ENCODE measurements at regions not wholly inside any gene's neighbourhood (a gene's known extent, or its start where the extent isn't known, plus 50 kb on each side); places are given as distances from the start of the nearest gene placed in this dataset. TPM values are rescaled to one million over a fixed set of nuclear protein-coding genes. Genes with fewer than 3 reads are reported as not detected.
"Not testable (repeated sequence)": the region's sequence is repeated elsewhere in the genome, so short reads cannot be mapped to it uniquely, and the experiment has no call there.

- H3K27me3 ChIP-seq; H3K36me3 ChIP-seq; H3K9me3 ChIP-seq; H3K4me1 ChIP-seq; intact Hi-C loops (cut with DNase I); DNase-seq (ENCODE audit: extremely low spot score in 2 of 2); H3K27ac ChIP-seq; H3K4me3 ChIP-seq: not testable (repeated sequence)
Observed at GRCh38 chr16:32152434-32152833, 100.7 kb upstream of the TP53TG3D start.

- H3K27me3 ChIP-seq; H3K4me1 ChIP-seq; H3K36me3 ChIP-seq; H3K9me3 ChIP-seq; H3K27ac ChIP-seq; DNase-seq (ENCODE audit: extremely low spot score in 2 of 2); intact Hi-C loops (cut with DNase I); H3K4me3 ChIP-seq: not testable (repeated sequence)
Observed at GRCh38 chr16:32187918-32188669, 65.0 kb upstream of the TP53TG3D start.

GRCh38 chr16:32202585-32202984 is 50.5 kb upstream of the TP53TG3D start:
- H3K27ac ChIP-seq; H3K27me3 ChIP-seq; H3K4me3 ChIP-seq; H3K36me3 ChIP-seq; intact Hi-C loops (cut with DNase I); H3K4me1 ChIP-seq; H3K9me3 ChIP-seq; DNase-seq (ENCODE audit: extremely low spot score in 2 of 2): not testable (repeated sequence)

Small RNA genes lying in the stretch of these regions (small RNA-seq; reads per million reads assigned to genes)
- not detected for gene AC133485.4
- not detected for gene AC142381.2
- gene IGHV1OR16-3: not detected
- not detected for gene IGHV3OR16-9
